Body of pancreas (tissue), 4 donors: ENCODE measurements at regions not wholly inside any gene's neighbourhood (a gene's known extent, or its start where the extent isn't known, plus 50 kb on each side); places are given as distances from the start of the nearest gene placed in this dataset.

ENCODE experiments used
- POLR2A ChIP-seq, 3 donors: fragments of 450-650 bp; IDR thresholded peaks; one replicate each; pipeline ENCODE4 v1.6.1; 2016; ENCODE audit warnings: antibody characterized with exemption in 3 of 3, mild to moderate bottlenecking in 2 of 3
- TF ChIP-seq, protein P1 (sequence below), 7 experiments: fragments of 450-650 bp in 4 of 7; fragments of 200-600 bp in 3 of 7; sonication (generic) in 3 of 7; IDR thresholded peaks; one replicate each; pipeline ENCODE4 v1.5.1; 2016 to 2019; ENCODE audit warnings: antibody characterized with exemption in 7 of 7

GRCh38 chr17:54738496-54738895 is 162.2 kb upstream of the TOM1L1 start:
- TF ChIP-seq, protein P1, sequence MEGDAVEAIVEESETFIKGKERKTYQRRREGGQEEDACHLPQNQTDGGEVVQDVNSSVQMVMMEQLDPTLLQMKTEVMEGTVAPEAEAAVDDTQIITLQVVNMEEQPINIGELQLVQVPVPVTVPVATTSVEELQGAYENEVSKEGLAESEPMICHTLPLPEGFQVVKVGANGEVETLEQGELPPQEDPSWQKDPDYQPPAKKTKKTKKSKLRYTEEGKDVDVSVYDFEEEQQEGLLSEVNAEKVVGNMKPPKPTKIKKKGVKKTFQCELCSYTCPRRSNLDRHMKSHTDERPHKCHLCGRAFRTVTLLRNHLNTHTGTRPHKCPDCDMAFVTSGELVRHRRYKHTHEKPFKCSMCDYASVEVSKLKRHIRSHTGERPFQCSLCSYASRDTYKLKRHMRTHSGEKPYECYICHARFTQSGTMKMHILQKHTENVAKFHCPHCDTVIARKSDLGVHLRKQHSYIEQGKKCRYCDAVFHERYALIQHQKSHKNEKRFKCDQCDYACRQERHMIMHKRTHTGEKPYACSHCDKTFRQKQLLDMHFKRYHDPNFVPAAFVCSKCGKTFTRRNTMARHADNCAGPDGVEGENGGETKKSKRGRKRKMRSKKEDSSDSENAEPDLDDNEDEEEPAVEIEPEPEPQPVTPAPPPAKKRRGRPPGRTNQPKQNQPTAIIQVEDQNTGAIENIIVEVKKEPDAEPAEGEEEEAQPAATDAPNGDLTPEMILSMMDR (IDR thresholded peaks at IDR 0.05) = no peak
- no peak for TF ChIP-seq POLR2A (IDR thresholded peaks at IDR 0.05)
